Epithelial cell of esophagus (primary cell): ENCODE measurements at regions not wholly inside any gene's neighbourhood (a gene's known extent, or its start where the extent isn't known, plus 50 kb on each side); places are given as distances from the start of the nearest gene placed in this dataset.
A peak's percentile ranks its signal among the peaks of the same experiment; 100 is the strongest.

ENCODE experiments used
- DNase-seq: peaks from one replicate; pipeline ENCODE4 v3.0.0; 2010; ENCODE audit warnings: low read depth
- H3K4me3 ChIP-seq: 2 replicates; pipeline ENCODE4 v1.5.1; 2011; ENCODE audit warnings: mild to moderate bottlenecking, low read length, control low read depth
- TF ChIP-seq, protein P1 (sequence below): IDR thresholded peaks from 2 replicates; pipeline ENCODE4 v1.5.1; 2011; ENCODE audit warnings: low read depth, mild to moderate bottlenecking, low read length, control low read depth, inconsistent platforms; ENCODE audit not compliant: insufficient read depth; ENCODE audit errors: missing control alignments

GRCh38 chr6:30272032-30272431 is 54.7 kb upstream of the TRIM39 start:
- TF ChIP-seq, protein P1, sequence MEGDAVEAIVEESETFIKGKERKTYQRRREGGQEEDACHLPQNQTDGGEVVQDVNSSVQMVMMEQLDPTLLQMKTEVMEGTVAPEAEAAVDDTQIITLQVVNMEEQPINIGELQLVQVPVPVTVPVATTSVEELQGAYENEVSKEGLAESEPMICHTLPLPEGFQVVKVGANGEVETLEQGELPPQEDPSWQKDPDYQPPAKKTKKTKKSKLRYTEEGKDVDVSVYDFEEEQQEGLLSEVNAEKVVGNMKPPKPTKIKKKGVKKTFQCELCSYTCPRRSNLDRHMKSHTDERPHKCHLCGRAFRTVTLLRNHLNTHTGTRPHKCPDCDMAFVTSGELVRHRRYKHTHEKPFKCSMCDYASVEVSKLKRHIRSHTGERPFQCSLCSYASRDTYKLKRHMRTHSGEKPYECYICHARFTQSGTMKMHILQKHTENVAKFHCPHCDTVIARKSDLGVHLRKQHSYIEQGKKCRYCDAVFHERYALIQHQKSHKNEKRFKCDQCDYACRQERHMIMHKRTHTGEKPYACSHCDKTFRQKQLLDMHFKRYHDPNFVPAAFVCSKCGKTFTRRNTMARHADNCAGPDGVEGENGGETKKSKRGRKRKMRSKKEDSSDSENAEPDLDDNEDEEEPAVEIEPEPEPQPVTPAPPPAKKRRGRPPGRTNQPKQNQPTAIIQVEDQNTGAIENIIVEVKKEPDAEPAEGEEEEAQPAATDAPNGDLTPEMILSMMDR = no peak
- DNase-seq = no peak
- no peak overlapping the region for H3K4me3 ChIP-seq

DNA sequence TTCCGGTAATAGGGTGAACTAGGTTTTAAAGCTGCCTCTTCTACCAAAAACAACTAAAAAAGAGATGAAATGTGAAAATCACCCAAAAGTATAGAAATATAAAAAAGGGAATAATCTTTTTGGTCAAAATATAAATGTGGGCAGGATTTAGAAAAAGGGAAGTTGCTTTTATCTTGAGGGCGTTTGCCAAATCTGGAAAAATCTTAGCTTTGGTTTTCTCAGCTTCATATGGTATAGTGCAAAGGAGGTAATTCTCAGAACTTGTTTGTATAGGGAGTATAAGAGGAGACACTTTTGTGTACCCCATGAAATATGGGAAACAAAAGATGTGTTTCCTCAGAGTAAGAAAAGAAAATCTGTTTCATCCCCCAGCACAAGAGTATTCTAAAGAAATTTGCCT is 54.2 kb upstream of the TRIM26 start:
- no peak for DNase-seq
- TF ChIP-seq, protein P1 = no peak
- no peak overlapping the region for H3K4me3 ChIP-seq

GRCh38 chr6:30265594-30265993 is 52.4 kb upstream of the TRIM26 start:
- no peak overlapping the region for H3K4me3 ChIP-seq
- no peak for DNase-seq
- TF ChIP-seq, protein P1 = no peak

DNA sequence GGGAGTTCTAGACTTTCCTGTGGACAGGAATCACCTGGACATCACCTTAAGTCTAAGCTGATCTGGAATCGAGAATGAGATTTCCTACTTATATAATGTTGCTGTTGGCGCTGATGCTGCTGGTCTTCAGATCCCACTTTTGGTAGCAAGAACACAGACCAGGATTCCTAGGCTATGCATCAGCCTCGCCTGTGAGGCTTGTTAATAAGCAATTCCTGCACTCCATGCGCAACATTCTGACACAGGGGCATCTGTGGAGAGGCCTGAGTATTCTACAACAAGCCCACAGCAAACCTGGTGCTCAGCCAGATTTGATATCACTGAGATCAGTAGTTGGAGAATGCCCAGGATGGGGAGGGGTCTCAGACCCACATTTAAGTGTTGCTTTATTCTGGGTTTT is 52.0 kb upstream of the TRIM26 start:
- TF ChIP-seq, protein P1 = no peak
- no peak for DNase-seq
- no peak overlapping the region for H3K4me3 ChIP-seq

DNA sequence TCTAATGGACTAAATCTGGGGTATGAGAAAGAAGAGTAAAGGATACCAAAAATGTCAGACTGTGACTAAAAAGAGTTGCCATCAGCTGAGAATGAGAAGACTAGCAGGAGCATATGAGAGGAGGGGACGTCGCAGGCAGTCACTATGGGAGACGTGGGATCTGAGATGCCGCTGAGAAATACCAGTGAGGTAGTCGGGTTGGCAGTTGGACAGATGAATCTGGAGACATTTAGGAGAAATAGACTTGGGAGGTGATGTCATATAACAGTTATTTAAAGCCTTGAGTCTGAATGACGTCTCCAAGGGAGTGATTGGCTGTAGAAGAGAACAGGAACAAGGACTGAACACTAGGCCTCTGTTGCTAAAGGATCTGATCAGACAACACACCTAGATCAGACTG is 51.5 kb upstream of the TRIM26 start:
- H3K4me3 ChIP-seq = no peak overlapping the region
- no peak for DNase-seq
- TF ChIP-seq, protein P1 = no peak

- TF ChIP-seq, protein P1 = no peak
- H3K4me3 ChIP-seq = no peak overlapping the region
- peak; percentile 42 for DNase-seq
Observed at GRCh38 chr6:30263734-30264133, 50.5 kb upstream of the TRIM26 start.
